WTC11 (cell line): ENCODE measurements at regions not wholly inside any gene's neighbourhood (a gene's known extent, or its start where the extent isn't known, plus 50 kb on each side); places are given as distances from the start of the nearest gene placed in this dataset.

Experiments
- NFYB ChIP-seq: sonication (generic); formaldehyde crosslinking; conservative IDR thresholded peaks from 2 replicates; pipeline ENCODE4 v1.8.0; 2022; ENCODE audit warnings: low read depth, missing genetic modification reagents
- TF ChIP-seq, protein P1 (sequence below): fragments of 200-600 bp; IDR thresholded peaks from 2 replicates; pipeline ENCODE4 v1.8.0; 2022; ENCODE audit warnings: antibody characterized with exemption
- TF ChIP-seq, protein P2 (sequence below): sonication (generic); formaldehyde crosslinking; IDR thresholded peaks from 2 replicates; pipeline ENCODE4 v1.8.1; 2023; ENCODE audit warnings: mild to moderate bottlenecking, missing genetic modification reagents

DNA sequence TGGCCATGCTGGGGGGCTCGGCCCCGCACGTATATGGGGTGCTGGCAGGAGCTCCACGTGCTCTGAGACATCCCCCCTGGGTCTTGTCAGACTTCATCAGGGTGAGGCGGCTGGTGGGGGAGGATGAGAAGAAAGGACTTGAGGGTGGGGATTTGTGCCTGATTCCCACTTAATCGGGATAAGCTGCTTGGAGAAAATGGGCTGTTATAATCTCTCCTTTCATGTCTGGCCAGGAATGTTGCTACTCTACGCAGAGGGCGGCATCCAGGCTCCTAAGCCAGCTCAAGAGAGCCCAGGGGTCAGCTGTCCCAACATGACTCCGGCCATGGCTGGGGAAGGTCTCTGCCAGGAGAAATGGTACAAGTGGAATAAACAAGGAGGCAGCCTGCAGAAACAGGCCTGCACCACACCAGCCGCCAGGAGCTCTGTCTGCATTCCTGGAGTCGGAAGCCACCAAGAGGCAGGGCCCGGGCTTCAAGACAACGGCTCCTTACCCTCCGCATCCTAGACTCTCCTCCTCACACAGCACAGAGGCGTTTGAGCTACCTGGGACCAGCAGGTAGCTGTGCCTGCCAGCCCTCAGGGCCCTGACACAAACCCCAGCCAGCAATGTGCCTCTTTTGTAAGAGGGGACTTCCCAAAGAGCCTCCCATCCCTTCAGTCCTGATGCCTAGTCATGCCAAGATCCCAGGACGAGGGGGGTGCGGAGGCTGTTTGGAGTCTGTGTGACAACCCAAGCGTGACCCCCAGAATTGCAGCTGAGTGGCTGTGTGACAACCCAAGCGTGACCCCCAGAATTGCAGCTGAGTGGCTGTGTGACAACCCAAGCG lies 195.8 kb upstream of the DIO3 start:
- TF ChIP-seq NFYB (CRISPR knock-in tag) = no peak
- TF ChIP-seq, protein P1, sequence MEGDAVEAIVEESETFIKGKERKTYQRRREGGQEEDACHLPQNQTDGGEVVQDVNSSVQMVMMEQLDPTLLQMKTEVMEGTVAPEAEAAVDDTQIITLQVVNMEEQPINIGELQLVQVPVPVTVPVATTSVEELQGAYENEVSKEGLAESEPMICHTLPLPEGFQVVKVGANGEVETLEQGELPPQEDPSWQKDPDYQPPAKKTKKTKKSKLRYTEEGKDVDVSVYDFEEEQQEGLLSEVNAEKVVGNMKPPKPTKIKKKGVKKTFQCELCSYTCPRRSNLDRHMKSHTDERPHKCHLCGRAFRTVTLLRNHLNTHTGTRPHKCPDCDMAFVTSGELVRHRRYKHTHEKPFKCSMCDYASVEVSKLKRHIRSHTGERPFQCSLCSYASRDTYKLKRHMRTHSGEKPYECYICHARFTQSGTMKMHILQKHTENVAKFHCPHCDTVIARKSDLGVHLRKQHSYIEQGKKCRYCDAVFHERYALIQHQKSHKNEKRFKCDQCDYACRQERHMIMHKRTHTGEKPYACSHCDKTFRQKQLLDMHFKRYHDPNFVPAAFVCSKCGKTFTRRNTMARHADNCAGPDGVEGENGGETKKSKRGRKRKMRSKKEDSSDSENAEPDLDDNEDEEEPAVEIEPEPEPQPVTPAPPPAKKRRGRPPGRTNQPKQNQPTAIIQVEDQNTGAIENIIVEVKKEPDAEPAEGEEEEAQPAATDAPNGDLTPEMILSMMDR = no peak
- TF ChIP-seq, protein P2, sequence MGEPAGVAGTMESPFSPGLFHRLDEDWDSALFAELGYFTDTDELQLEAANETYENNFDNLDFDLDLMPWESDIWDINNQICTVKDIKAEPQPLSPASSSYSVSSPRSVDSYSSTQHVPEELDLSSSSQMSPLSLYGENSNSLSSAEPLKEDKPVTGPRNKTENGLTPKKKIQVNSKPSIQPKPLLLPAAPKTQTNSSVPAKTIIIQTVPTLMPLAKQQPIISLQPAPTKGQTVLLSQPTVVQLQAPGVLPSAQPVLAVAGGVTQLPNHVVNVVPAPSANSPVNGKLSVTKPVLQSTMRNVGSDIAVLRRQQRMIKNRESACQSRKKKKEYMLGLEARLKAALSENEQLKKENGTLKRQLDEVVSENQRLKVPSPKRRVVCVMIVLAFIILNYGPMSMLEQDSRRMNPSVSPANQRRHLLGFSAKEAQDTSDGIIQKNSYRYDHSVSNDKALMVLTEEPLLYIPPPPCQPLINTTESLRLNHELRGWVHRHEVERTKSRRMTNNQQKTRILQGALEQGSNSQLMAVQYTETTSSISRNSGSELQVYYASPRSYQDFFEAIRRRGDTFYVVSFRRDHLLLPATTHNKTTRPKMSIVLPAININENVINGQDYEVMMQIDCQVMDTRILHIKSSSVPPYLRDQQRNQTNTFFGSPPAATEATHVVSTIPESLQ (CRISPR knock-in tag) = no peak
